Omental fat pad (tissue), 3 donors: ENCODE measurements at regions not wholly inside any gene's neighbourhood (a gene's known extent, or its start where the extent isn't known, plus 50 kb on each side); places are given as distances from the start of the nearest gene placed in this dataset.

Experiments
- ATAC-seq: fragments of 150-250 bp; one replicate; pipeline ENCODE4 v1.9.1; 2016; ENCODE audit warnings: mild to moderate bottlenecking, moderate library complexity; ENCODE audit not compliant: low FRiP score
- DNase-seq: peaks from one replicate; pipeline ENCODE4 v3.0.0-alpha.2; 2019; ENCODE audit warnings: low spot score
- TF ChIP-seq, protein P1 (sequence below), 3 donors: fragments of 450-650 bp; IDR thresholded peaks; one replicate each; pipeline ENCODE4 v1.5.1; 2016 to 2017; ENCODE audit warnings: antibody characterized with exemption in 3 of 3, mild to moderate bottlenecking in 3 of 3, moderate library complexity in 2 of 3

DNA sequence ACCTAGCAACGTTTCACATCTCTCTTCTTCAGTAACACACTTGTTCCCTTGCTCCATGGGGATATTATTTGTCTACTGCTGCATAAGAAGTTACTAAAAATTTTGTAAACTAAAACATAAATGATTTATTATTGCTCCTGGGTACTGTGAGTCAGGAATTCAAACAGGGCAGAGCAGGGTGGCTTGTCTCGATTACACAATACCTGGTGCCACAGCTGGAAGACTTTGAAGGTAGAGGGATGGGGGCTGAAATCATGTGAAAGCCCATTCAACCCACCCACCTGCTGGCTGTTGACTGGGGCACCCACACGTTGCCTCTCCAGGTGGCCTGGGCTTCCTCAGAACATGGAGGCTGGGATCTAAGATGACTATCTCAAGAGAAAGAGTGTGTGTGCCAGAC lies 213.2 kb downstream of the ESM1 start:
- TF ChIP-seq, protein P1, sequence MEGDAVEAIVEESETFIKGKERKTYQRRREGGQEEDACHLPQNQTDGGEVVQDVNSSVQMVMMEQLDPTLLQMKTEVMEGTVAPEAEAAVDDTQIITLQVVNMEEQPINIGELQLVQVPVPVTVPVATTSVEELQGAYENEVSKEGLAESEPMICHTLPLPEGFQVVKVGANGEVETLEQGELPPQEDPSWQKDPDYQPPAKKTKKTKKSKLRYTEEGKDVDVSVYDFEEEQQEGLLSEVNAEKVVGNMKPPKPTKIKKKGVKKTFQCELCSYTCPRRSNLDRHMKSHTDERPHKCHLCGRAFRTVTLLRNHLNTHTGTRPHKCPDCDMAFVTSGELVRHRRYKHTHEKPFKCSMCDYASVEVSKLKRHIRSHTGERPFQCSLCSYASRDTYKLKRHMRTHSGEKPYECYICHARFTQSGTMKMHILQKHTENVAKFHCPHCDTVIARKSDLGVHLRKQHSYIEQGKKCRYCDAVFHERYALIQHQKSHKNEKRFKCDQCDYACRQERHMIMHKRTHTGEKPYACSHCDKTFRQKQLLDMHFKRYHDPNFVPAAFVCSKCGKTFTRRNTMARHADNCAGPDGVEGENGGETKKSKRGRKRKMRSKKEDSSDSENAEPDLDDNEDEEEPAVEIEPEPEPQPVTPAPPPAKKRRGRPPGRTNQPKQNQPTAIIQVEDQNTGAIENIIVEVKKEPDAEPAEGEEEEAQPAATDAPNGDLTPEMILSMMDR (IDR thresholded peaks at IDR 0.05), result no peak
- ATAC-seq (no peak), DNase-seq (no peak)

DNA sequence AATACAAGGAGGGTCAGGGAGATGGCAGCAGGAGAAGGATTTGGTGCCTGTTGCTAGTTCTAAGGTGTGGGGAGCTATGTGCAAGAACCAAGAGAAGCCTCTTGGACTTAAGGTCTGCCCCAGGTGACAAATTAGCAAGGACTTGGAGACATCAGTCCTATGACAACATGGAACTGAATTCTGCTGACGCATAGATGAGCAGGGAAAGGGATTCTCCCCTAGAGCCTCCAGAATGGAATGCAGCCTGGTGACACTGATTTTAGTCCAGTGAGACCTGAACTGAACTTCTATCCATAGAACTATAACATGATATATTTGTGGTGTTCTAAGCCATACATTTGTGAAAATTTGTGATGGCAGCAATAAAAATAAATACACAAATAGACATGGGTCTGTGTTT lies 215.6 kb downstream of the ESM1 start:
- no peak for ATAC-seq

DNA sequence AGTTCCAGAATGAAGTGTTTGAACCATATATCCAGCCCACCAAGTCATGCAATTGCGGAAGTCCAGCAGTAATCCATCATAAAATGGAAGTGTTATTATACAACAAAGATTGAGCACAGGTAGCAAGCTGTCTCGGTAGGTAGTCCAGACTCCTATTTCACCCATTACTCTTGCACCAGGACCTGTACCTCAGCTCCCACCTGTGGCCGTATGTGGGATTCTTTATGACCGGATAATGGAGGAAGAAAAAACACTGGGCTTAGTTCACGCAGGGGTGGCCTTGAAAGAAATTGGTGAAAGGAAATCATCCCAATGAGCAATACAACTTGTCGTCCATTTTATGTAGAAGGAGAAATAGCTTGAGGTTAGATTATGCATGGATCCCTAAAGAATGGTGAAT lies 216.3 kb downstream of the ESM1 start:
- no peak for ATAC-seq
- TF ChIP-seq, protein P1 (IDR thresholded peaks at IDR 0.05), result no peak

More for the DNA sequence above, 215.6 kb downstream of the ESM1 start:
- no peak for DNase-seq
- TF ChIP-seq, protein P1 (IDR thresholded peaks at IDR 0.05), result no peak

DNA sequence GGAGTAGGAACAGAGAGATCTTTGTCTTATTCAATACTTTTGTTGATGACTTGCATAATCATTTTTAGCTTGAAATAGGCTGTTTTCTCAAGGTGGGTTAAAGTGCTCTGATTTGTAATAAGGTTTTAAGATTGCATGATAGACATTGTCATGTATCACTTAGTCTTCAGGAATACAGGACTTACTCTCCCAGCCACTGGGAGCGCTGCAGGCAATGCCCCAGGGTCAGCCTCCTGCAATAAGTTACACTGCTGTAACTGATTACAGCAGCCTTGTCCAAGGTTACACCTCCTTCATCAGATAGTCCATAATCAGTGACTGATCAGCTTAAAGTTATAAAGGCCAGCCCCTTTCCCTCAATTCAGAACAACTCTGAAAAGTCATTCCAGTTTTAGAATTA lies 218.6 kb downstream of the ESM1 start:
- no peak for ATAC-seq
- DNase-seq, result no peak
- TF ChIP-seq, protein P1 (IDR thresholded peaks at IDR 0.05), result no peak

More for the DNA sequence above, 216.3 kb downstream of the ESM1 start:
- no peak for DNase-seq

DNA sequence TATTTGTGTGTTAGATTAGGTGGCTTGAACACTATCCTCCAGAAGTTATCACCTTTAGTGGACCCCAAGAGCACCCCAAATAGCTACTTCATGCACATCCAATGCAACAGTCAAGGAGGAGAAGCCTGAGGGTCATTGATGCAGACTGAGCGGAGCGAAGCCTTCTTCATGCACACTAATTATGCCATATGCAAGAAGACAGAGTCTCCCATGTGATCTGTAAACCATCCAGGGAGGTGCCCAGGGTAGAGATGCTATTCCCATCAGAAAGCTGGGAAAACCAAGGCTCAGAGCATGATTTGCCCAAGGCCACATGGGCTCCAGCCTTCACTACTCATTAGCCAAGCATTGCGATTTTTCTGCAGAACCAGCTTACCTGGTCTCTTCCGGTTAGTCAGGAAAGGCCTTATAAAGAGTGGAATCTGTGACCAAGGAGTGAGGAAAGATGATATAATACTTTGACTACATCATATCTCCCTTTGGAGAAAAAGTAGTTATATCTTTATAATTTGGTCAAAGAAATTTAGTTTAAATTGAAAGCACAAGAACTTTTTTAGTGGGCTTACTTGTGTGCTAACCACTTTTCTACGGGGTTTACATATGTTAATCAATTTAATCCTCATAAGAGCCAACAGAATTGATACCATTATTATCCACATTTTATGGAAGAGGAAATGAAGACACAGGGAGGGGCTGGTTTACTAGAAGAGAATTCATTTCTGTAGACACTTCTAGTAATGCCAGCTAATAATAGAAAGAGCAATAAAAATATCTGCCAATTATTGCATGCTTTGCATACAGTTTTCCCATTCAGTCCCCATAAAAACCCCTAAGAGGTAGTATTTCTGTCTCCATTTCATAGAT lies 220.0 kb downstream of the ESM1 start:
- ATAC-seq (no peak), DNase-seq (no peak)
- TF ChIP-seq, protein P1 (IDR thresholded peaks at IDR 0.05), result no peak

DNA sequence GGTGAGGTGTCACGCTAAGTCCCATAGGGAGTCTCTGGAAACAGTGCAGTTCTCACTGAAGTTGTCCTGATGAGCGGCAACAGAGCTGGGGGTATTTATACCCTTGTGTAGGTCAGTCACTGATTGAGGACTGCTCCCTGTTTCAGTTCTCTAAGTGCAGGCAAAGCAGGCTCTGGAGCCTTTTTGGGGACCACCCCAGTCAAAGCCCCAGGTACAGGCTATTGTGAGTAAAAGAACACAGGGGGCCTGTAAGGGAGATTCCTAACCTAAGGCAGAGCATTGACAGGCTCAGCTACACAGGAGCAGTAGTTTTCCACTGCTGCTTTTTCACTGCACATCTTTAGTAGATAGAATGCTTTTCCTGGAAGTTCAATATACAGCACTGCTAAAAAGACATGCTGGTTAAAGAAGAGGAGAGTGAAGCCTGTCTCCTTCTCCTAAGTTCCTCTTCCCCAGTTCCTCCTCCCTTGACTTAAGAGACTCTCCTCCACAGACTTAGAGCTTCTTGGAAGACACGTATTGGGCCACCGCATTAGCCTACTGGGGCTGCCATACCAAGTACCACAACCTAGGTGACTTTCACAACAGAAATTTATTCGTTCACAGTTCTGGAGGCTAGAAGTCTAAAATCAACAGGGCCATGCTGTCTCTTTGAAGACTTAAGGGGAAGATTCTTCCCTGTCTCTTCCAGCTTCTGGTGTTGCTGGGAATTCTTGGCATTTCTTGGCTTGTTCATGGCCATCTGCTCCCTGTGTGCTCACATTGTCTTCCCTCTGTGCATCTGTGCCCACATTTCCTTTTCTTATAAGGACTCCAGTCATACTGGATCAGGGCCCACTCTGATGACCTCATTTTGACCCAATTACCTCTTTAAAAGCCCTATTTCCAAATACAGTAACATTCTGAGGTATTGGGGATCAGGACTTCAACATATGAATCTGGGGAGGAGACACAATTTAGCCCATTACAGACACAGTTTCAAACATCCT lies 221.0 kb downstream of the ESM1 start:
- no peak for ATAC-seq
- TF ChIP-seq, protein P1 (IDR thresholded peaks at IDR 0.05), result no peak
- no peak for DNase-seq
